HL-60 (cell line): ENCODE measurements at regions not wholly inside any gene's neighbourhood (a gene's known extent, or its start where the extent isn't known, plus 50 kb on each side); places are given as distances from the start of the nearest gene placed in this dataset.

Source experiments
- DNase-seq, 2 experiments: peaks; one replicate each; pipeline ENCODE4 v3.0.0-alpha.2; 2010 to 2020; ENCODE audit warnings: low read depth in 1 of 2, low spot score in 1 of 2
- H3K27ac ChIP-seq: fragments of 250-450 bp; sonication (Bioruptor Pico); replicated peaks from 2 replicates; pipeline ENCODE4 v1.5.1; 2020; ENCODE audit warnings: mild to moderate bottlenecking, moderate library complexity
- H3K27me3 ChIP-seq: fragments of 250-450 bp; sonication (Bioruptor Pico); 2 replicates; pipeline ENCODE4 v1.5.1; 2021; ENCODE audit warnings: mild to moderate bottlenecking, moderate library complexity; ENCODE audit not compliant: insufficient read depth, poor library complexity, severe bottlenecking
- H3K4me3 ChIP-seq: replicated peaks from 2 replicates; pipeline ENCODE4 v1.5.1; 2011; ENCODE audit warnings: mild to moderate bottlenecking, control low read depth, low read length; ENCODE audit not compliant: insufficient read depth
- GABPA ChIP-seq: IDR thresholded peaks from 2 replicates; pipeline ENCODE4 v1.6.1; 2012; ENCODE audit warnings: low read depth
- POLR2AphosphoS5 ChIP-seq: IDR thresholded peaks from 2 replicates; pipeline ENCODE4 v1.6.1; 2012; ENCODE audit warnings: low read depth
- SPI1 ChIP-seq: IDR thresholded peaks from 2 replicates; pipeline ENCODE4 v1.6.1; 2012; ENCODE audit warnings: low read depth, mild to moderate bottlenecking, borderline replicate concordance
- TF ChIP-seq, protein P1 (sequence below): IDR thresholded peaks from one replicate; pipeline ENCODE4 v1.5.1; 2011; ENCODE audit warnings: low read length, control low read depth, inconsistent platforms; ENCODE audit not compliant: insufficient read depth
- TF ChIP-seq, protein P2 (sequence below): IDR thresholded peaks from 2 replicates; pipeline ENCODE4 v1.6.1; 2012; ENCODE audit warnings: low read depth; ENCODE audit not compliant: insufficient replicate concordance

DNA sequence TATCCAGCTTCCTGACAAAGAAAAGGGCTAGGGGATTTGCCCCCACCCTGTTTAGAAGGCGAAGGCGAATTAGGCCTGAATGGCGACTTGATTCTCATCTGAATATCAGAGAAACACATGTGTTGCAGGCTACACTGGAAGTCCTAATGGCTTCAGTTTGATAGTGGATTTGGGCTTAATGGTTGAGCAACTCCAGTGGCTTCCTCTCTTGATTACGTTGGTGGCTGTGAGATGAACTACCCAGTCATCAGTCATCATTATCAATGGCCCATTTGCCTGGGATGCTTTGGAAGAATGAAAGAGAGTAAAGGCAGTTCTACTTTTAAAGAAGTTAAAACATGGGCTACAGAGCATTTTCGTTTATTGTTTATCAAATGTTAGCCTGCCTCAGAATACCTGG, 60.9 kb upstream of the IL1R1 start:
- Histone ChIP-seq H3K4me3 (no peak overlapping the region), H3K27ac (no peak overlapping the region; the same call in 1 of the 2 replicates), H3K27me3 (no peaks in the 10 kb centered on the region)
- TF ChIP-seq GABPA (no peak), SPI1 (no peak), POLR2AphosphoS5 (no peak)
- TF ChIP-seq, protein P1, sequence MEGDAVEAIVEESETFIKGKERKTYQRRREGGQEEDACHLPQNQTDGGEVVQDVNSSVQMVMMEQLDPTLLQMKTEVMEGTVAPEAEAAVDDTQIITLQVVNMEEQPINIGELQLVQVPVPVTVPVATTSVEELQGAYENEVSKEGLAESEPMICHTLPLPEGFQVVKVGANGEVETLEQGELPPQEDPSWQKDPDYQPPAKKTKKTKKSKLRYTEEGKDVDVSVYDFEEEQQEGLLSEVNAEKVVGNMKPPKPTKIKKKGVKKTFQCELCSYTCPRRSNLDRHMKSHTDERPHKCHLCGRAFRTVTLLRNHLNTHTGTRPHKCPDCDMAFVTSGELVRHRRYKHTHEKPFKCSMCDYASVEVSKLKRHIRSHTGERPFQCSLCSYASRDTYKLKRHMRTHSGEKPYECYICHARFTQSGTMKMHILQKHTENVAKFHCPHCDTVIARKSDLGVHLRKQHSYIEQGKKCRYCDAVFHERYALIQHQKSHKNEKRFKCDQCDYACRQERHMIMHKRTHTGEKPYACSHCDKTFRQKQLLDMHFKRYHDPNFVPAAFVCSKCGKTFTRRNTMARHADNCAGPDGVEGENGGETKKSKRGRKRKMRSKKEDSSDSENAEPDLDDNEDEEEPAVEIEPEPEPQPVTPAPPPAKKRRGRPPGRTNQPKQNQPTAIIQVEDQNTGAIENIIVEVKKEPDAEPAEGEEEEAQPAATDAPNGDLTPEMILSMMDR: no peak
- TF ChIP-seq, protein P2, sequence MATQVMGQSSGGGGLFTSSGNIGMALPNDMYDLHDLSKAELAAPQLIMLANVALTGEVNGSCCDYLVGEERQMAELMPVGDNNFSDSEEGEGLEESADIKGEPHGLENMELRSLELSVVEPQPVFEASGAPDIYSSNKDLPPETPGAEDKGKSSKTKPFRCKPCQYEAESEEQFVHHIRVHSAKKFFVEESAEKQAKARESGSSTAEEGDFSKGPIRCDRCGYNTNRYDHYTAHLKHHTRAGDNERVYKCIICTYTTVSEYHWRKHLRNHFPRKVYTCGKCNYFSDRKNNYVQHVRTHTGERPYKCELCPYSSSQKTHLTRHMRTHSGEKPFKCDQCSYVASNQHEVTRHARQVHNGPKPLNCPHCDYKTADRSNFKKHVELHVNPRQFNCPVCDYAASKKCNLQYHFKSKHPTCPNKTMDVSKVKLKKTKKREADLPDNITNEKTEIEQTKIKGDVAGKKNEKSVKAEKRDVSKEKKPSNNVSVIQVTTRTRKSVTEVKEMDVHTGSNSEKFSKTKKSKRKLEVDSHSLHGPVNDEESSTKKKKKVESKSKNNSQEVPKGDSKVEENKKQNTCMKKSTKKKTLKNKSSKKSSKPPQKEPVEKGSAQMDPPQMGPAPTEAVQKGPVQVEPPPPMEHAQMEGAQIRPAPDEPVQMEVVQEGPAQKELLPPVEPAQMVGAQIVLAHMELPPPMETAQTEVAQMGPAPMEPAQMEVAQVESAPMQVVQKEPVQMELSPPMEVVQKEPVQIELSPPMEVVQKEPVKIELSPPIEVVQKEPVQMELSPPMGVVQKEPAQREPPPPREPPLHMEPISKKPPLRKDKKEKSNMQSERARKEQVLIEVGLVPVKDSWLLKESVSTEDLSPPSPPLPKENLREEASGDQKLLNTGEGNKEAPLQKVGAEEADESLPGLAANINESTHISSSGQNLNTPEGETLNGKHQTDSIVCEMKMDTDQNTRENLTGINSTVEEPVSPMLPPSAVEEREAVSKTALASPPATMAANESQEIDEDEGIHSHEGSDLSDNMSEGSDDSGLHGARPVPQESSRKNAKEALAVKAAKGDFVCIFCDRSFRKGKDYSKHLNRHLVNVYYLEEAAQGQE: no peak
- peak in 1 of 2 experiments; percentile 43 for DNase-seq

DNA sequence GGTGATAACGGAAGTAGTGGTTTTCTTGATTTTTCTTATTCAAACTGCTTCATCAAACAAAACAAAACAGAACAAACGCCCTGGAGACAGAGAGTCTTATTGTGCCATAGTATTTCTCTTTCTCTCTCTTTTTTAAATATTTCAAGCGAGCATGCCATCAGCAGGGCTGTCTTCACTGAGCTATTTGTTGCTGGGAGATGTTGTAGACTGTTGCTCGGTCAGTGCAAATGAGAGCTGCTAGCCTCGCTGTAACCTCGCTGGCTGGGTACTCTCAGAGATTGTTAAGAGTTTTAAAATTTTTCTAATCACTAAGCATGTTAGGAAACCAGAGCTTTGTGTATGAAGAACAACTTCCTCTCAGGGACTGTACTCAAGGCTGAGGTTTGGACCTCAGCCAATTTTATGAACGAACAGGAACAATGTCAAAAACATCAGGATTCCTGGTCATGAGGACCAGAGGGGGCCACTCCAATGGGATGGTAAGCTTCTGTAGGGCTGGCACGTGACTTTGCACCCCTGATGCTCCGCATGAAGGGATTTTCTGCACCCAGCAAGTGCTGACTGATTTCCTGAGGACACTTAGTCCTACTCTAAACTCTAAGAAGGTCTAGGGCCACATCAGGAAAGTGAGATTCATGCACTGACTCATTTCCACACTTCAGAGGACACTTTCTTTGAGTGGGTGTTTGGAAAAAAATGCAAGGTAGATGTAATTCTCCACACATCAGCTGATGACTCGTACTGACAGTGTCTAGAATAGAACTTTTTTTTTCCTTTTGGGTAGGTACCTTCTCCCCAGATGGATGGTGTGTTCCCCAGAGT, 59.8 kb upstream of the IL1R1 start:
- TF ChIP-seq SPI1: peak; percentile 78
- peak; percentile 69; the same call in 1 of the 2 replicates for TF ChIP-seq POLR2AphosphoS5
- TF ChIP-seq, protein P1: no peak
- no peaks in the 10 kb centered on the region for H3K27me3 ChIP-seq
- H3K27ac ChIP-seq: peak overlapping the region; percentile 72
- H3K4me3 ChIP-seq: no peak overlapping the region
- DNase-seq: peak; percentile 45 to 79

DNA sequence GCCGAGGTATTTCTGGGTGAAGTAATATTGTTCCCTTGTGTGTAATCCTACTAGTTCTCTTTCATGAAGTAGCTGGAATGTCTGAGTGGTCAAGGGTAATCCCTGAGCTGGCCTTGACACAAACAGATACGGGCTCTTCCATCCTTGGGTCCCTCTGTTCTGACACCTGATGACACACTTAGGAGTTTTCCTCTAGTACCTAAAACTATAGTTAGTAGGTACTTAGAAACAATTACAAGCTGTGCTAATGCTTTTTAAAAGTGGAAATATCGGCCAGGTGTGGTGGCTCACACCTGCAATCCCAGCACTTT, 59.2 kb upstream of the IL1R1 start:
- H3K4me3 ChIP-seq: no peak overlapping the region
- H3K27ac ChIP-seq: no peak overlapping the region
- DNase-seq: no peak
- no peak for TF ChIP-seq GABPA
- TF ChIP-seq, protein P1: no peak
- TF ChIP-seq, protein P2: no peak
- TF ChIP-seq SPI1: no peak
- no peak for TF ChIP-seq POLR2AphosphoS5
- H3K27me3 ChIP-seq: no peaks in the 10 kb centered on the region

DNA sequence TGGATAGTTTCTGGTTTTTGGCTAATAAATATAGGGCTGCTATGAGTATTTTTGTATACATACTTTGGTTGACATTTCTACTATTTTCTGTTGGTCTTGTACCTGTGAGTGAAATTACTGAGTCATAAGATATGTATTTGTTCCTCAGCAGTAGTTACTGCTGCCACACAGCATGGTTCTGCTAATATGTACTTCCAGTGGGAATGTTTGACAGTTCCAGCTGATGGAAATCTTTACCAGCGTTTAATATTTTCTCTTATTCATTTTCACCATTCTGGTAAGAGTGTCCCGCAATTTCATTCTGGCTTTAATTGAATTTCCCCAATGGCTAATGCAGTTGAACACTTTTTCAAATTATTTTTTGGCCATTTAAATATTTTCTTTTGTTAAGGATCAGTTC, 57.9 kb upstream of the IL1R1 start:
- Histone ChIP-seq H3K27me3 (no peaks in the 10 kb centered on the region), H3K4me3 (no peak overlapping the region), H3K27ac (no peak overlapping the region)
- no peak for DNase-seq
- TF ChIP-seq, protein P1: no peak
- no peak for TF ChIP-seq POLR2AphosphoS5
- TF ChIP-seq, protein P2: no peak
- TF ChIP-seq GABPA: no peak
- TF ChIP-seq SPI1: no peak
